ENCODE measurements at regions not wholly inside any gene's neighbourhood (a gene's known extent, or its start where the extent isn't known, plus 50 kb on each side); places are given as distances from the start of the nearest gene placed in this dataset.

GRCh38 chr6:47160702-47161101, 118.6 kb upstream of the ADGRF1 start:
- no peak for TF ChIP-seq CTCF (conservative IDR thresholded peaks at IDR 0.05)
- TF ChIP-seq ZFX (IDR thresholded peaks at IDR 0.05), result no peak

Data from C4-2B (cell line).